CD4-positive, alpha-beta T cell treated with Interleukin-15 for 1 hour (primary cell): ENCODE measurements at regions not wholly inside any gene's neighbourhood (a gene's known extent, or its start where the extent isn't known, plus 50 kb on each side); places are given as distances from the start of the nearest gene placed in this dataset.
A peak's percentile ranks its signal among the peaks of the same experiment; 100 is the strongest.

Source experiments
- DNase-seq: peaks from one replicate; pipeline ENCODE4 v3.0.0-alpha.2; 2020

- DNase-seq = no peak
Measured at GRCh38 chr4:155510771-155511170, 134.0 kb upstream of the MAP9 start.

- DNase-seq = no peak
Measured at GRCh38 chr4:155509555-155509954, 132.8 kb upstream of the MAP9 start.

DNA sequence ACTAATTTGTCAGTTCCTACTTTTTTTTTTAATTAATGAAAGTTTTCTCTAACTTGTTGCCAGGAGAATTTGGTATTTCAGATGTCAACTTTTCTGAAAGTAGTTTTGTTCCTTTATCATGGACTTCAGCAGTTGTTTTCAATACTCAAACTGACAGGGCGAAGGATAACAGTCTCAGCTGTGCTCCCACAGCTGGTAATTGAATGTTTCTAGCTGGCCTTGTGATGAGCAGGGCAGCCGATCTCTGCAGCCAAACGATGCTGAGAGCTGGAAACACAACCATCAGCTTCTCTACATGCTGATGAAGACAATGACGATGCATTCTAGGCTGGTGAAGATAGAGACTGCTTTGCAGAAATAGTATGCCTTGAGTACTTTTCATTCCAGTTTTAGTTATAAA lies 130.0 kb upstream of the MAP9 start:
- no peak for DNase-seq

- DNase-seq = no peak
Measured at GRCh38 chr4:155505321-155505720, 128.6 kb upstream of the MAP9 start.

DNA sequence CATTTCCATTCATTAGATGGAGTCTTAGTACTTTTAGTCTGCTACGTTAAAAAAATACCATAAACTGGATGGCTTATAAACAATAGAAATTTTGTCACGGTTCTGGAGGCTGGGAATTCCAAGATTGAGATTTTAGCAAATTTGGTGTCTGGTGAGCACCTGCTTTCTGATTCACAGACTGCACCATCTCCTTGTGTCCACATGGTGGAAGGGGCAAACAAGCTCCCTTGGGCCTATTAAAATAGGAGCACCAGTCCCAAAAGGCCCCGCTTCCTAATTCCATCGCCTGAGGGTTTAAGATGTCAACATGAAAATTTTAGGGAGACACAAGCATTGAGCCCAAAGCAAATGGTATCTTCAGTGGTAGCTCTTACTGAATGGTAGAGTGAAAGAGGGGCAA lies 120.5 kb upstream of the MAP9 start:
- DNase-seq = no peak

GRCh38 chr4:155496294-155496626 lies 119.5 kb upstream of the MAP9 start:
- no peak for DNase-seq

DNA sequence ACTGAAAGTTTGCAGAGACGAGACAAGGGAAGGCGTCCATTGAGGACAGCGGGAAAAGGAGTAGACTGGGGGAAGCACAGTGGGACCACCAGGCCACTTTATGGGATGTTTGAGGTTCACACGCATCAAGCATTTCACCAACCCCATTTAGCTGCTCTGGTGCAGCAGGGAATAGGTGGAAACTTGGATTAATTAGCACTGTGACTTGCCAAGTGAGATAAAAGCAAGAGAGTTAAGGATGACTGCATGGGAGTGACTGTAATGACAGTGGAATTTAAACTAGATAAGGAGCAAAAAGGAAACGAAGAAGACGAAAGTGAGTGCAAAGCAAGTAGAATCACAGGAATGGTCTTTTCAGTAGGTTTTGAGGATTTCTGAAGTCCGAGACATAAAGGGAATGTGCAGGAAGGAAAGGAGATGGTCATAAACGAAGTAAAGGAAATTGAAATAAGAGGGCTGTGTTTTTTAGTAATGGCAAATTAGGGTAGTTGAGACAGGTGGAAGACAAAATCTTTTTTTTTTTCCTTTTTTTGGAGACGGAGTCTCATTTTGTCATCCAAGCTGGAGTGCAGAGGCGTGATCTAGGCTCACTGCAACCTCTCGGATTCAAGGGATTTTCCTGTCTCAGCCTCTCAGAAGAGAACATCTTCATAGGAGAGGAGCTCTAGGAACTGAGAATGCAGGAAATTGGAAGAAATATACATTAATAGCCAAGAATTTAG lies 119.0 kb upstream of the MAP9 start:
- no peak for DNase-seq

- no peak for DNase-seq
Measured at GRCh38 chr4:155494037-155494718, 117.4 kb upstream of the MAP9 start.

- DNase-seq = no peak
Measured at GRCh38 chr4:155491336-155492120, 114.8 kb upstream of the MAP9 start.

DNA sequence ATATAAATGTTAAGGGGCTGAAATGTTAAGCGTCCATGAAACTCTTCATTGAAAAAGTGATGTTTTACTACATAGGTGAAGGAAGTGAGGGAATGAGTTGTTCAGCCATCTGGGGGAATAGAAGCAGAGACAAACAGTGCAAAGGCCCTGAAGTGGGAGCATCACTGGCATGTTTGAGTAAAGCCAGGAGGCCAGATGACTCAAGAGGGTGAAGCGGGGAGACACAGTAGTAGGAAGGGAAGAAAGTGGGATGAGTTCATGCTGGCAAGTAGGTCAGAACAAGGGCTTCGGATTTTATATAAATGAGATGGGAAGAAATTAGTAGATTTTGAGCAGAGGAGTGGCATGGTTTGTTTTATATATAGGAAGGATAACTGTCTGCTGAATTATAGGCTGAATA lies 112.5 kb upstream of the MAP9 start:
- DNase-seq = no peak

DNA sequence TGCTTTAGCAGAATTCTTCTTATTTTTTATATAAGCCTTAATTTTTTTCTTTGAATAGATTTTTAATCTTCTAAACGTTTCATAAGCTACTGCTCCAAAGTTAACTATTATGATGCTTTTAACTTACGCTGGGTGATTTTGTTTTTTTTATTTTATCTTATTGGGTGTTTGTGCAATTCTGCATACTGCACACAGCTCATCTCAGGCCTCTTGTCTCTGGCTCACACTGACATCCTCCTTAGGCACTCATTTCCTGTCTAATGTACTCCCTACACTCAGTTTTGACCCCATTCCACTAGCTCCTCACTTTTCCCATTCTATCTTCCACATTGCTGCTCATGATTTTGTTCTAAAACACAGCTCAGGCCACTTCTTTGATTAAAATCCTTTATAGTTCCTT lies 111.9 kb upstream of the MAP9 start:
- no peak for DNase-seq

DNA sequence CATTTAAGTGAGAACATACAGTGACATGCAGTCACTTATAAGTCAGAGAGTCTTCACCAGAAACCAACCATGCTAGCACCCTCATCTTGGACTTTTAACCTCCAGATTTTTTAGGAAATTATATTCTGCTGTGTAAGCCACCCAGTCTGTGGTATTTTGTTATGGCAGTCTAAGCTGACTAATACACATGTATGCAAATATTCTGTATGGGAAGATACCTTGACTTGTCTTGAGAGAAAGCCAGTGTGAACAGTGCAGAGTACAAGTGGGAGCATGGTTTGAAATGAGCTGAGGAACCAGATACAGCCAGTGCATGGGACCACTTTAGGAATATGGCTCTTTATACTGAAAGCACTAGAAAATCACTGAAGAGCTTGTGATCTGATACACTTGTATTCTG lies 110.4 kb upstream of the MAP9 start:
- no peak for DNase-seq

GRCh38 chr4:155481150-155481549 lies 104.4 kb upstream of the MAP9 start:
- no peak for DNase-seq

DNA sequence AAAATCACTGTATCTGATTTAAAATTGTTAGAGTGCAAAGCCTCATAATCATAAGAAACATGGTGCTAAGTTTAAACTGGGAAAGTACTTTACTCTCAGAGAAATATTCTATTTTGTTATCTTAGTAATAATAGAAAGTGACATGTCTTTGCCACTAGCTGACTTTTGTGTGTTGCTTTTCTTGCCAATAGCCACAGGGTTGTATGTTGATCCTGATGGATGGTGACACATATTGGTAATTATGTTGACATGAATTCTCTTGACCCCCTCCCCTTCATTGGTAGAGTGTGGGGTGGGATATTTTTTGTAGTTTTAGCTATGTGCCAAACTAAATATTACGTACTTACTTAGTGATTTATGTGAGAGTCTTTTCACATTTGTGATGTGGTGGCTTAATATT lies 103.1 kb upstream of the MAP9 start:
- no peak for DNase-seq

GRCh38 chr4:155478336-155478835 lies 101.6 kb upstream of the MAP9 start:
- no peak for DNase-seq

GRCh38 chr4:155474758-155475157 lies 98.0 kb upstream of the MAP9 start:
- no peak for DNase-seq

GRCh38 chr4:155473420-155474095 lies 96.8 kb upstream of the MAP9 start:
- DNase-seq = no peak

DNA sequence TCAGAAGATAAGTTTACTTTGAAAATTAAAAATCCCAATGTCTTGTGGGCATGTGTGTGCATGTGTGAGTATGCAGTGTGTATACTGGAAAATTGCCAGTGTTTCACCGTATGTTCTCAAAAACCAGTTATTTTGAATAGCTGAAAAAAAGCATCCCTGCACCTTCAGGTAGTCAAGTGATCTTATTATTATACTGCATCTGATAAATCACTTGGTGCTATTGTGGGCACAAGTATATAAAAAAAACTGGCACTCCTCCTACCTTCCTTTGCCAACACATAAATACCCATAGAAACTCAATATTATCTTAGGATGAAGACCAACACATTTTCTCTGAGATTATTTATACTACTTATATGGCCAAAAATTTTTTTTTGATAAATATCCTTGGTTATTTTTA lies 91.5 kb upstream of the MAP9 start:
- no peak for DNase-seq

DNA sequence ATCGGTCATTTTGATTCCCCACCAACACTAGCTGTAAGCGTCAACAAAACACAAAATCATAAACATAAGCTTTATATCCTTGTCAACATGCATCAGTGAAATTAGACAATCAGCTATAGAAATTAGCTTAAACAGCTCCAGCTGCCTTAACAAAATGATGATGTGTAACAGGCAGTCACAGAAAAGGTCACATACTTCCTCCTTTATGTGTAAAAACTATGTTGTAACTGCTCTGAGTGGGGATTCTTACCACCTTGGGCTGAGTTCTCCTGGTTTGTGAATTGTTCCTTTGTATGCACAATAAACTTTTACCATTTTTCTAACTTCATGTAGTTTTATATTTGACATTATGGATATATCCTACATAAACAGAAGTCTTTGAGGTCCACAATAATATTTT lies 73.9 kb upstream of the MAP9 start:
- DNase-seq = no peak

- no peak for DNase-seq
Measured at GRCh38 chr4:155445306-155445705, 68.5 kb upstream of the MAP9 start.

- DNase-seq = no peak
Measured at GRCh38 chr4:155444721-155445120, 68.0 kb upstream of the MAP9 start.

GRCh38 chr4:155442267-155443105 lies 65.7 kb upstream of the MAP9 start:
- DNase-seq = peak; percentile 37
